PFSK-1 (cell line): ENCODE measurements at regions not wholly inside any gene's neighbourhood (a gene's known extent, or its start where the extent isn't known, plus 50 kb on each side); places are given as distances from the start of the nearest gene placed in this dataset.

Source experiments
- FOXP2 ChIP-seq: optimal IDR thresholded peaks from 2 replicates; pipeline ENCODE3; 2011; ENCODE audit warnings: borderline replicate concordance, control low read depth, inconsistent platforms; ENCODE audit not compliant: insufficient read depth; ENCODE audit errors: extremely low read length, extremely low read depth
- POLR2AphosphoS5 ChIP-seq: IDR thresholded peaks from 2 replicates; pipeline ENCODE4 v1.6.1; 2012; ENCODE audit warnings: low read depth, mild to moderate bottlenecking, control low read depth, low read length, moderate library complexity
- SIN3A ChIP-seq: IDR thresholded peaks from 2 replicates; pipeline ENCODE4 v1.6.1; 2012; ENCODE audit warnings: mild to moderate bottlenecking, low read length, moderate library complexity, borderline replicate concordance; ENCODE audit not compliant: insufficient read depth
- TAF1 ChIP-seq: IDR thresholded peaks from 2 replicates; pipeline ENCODE4 v1.6.1; 2012; ENCODE audit warnings: low read length, control low read depth, borderline replicate concordance; ENCODE audit not compliant: insufficient read depth
- TF ChIP-seq, protein P1 (sequence below), 2 experiments: IDR thresholded peaks; 2 replicates each; pipeline versions ENCODE4 v1.6.1 to v1.8.0; 2011 to 2012; ENCODE audit warnings: low read depth in 2 of 2, low read length in 2 of 2, control low read depth in 1 of 2, inconsistent platforms in 1 of 2, mild to moderate bottlenecking in 1 of 2, moderate library complexity in 1 of 2; ENCODE audit not compliant: insufficient read depth in 1 of 2

DNA sequence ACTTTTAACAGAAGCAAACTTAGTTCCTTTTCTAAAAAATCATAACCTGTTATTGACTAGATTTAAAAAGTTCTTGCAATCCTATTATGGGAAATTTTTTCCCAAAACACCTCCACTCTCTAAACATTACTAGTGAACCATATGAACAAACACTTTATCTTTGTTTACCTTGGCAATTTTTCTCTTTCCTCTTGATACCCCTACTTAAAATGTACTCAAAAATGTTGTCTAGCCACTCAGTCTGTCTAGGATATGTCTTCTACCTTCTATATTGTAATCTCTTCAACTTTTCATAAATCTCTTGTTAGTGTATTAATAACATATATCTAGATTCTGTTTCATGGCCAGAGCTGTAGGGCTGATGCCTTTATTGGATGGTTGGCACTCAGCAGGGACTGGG, 630.0 kb upstream of the GRM3 start:
- TF ChIP-seq POLR2AphosphoS5 (no peak), TAF1 (no peak), SIN3A (no peak), FOXP2 (no peak)
- TF ChIP-seq, protein P1, sequence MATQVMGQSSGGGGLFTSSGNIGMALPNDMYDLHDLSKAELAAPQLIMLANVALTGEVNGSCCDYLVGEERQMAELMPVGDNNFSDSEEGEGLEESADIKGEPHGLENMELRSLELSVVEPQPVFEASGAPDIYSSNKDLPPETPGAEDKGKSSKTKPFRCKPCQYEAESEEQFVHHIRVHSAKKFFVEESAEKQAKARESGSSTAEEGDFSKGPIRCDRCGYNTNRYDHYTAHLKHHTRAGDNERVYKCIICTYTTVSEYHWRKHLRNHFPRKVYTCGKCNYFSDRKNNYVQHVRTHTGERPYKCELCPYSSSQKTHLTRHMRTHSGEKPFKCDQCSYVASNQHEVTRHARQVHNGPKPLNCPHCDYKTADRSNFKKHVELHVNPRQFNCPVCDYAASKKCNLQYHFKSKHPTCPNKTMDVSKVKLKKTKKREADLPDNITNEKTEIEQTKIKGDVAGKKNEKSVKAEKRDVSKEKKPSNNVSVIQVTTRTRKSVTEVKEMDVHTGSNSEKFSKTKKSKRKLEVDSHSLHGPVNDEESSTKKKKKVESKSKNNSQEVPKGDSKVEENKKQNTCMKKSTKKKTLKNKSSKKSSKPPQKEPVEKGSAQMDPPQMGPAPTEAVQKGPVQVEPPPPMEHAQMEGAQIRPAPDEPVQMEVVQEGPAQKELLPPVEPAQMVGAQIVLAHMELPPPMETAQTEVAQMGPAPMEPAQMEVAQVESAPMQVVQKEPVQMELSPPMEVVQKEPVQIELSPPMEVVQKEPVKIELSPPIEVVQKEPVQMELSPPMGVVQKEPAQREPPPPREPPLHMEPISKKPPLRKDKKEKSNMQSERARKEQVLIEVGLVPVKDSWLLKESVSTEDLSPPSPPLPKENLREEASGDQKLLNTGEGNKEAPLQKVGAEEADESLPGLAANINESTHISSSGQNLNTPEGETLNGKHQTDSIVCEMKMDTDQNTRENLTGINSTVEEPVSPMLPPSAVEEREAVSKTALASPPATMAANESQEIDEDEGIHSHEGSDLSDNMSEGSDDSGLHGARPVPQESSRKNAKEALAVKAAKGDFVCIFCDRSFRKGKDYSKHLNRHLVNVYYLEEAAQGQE (IDR thresholded peaks at IDR 0.05; ENCODE audit: insufficient read depth in 1 of 2, low read depth in 2 of 2, low read length in 2 of 2): no peak
